Prostate gland (tissue), 2 donors: ENCODE measurements at regions not wholly inside any gene's neighbourhood (a gene's known extent, or its start where the extent isn't known, plus 50 kb on each side); places are given as distances from the start of the nearest gene placed in this dataset.

Experiments used
- CTCF ChIP-seq, 4 experiments: fragments of 200-600 bp in 2 of 4; fragments of 450-650 bp in 2 of 4; sonication (generic) in 2 of 4; IDR thresholded peaks; 1 replicate in 3 of 4; 2 replicates in 1 of 4; pipeline ENCODE4 v1.5.1; 2016 to 2019; ENCODE audit warnings: antibody characterized with exemption in 4 of 4, mild to moderate bottlenecking in 2 of 4, moderate library complexity in 2 of 4
- POLR2A ChIP-seq: fragments of 450-650 bp; IDR thresholded peaks from one replicate; pipeline ENCODE4 v1.6.1; 2016; ENCODE audit warnings: antibody characterized with exemption, mild to moderate bottlenecking

- no peak for TF ChIP-seq POLR2A
- TF ChIP-seq CTCF (IDR thresholded peaks at IDR 0.05) = no peak
Measured at GRCh38 chr10:53490553-53490952, 718.0 kb upstream of the MBL2 start.
